GM12891 (cell line): ENCODE measurements at regions not wholly inside any gene's neighbourhood (a gene's known extent, or its start where the extent isn't known, plus 50 kb on each side); places are given as distances from the start of the nearest gene placed in this dataset.

Experiments
- DNase-seq: peaks from one replicate; pipeline ENCODE4 v3.0.0; 2011; ENCODE audit warnings: low spot score; ENCODE audit not compliant: insufficient read length
- FAIRE-seq: peaks from 2 replicates; lab custom pipeline; 2011; peaks lifted over from hg19 to GRCh38; lab: Jason Lieb, UNC
- PAX5 ChIP-seq: IDR thresholded peaks from 2 replicates; pipeline ENCODE4 v1.6.1; 2011; ENCODE audit warnings: low read length, moderate library complexity, mild to moderate bottlenecking; ENCODE audit not compliant: insufficient read depth, severe bottlenecking
- POLR2AphosphoS5 ChIP-seq: IDR thresholded peaks from 2 replicates; pipeline ENCODE4 v1.6.1; 2011; ENCODE audit warnings: low read depth, low read length, control low read depth
- POU2F2 ChIP-seq: IDR thresholded peaks from 2 replicates; pipeline ENCODE4 v1.6.1; 2011; ENCODE audit warnings: low read depth, mild to moderate bottlenecking, control low read depth, low read length, moderate library complexity
- SPI1 ChIP-seq: IDR thresholded peaks from 2 replicates; pipeline ENCODE4 v1.6.1; 2011; ENCODE audit warnings: low read depth, low read length, control low read depth
- TAF1 ChIP-seq: IDR thresholded peaks from 2 replicates; pipeline ENCODE4 v1.6.1; 2011; ENCODE audit warnings: low read depth, low read length, control low read depth

GRCh38 chr2:157927155-157927554 lies 51.0 kb upstream of the ACVR1 start:
- DNase-seq (no peak), FAIRE-seq (no peak)
- TF ChIP-seq PAX5 (no peak), POLR2AphosphoS5 (no peak), SPI1 (no peak), POU2F2 (no peak), TAF1 (no peak)
